Endothelial cell of umbilical vein (primary cell): ENCODE measurements at regions not wholly inside any gene's neighbourhood (a gene's known extent, or its start where the extent isn't known, plus 50 kb on each side); places are given as distances from the start of the nearest gene placed in this dataset.

Experiments
- BruUV-seq: library from RNA; stranded (reverse); fragments of 400-500 nt; replicated peaks from 2 replicates; lab custom pipeline; 2021; lab: Mats Ljungman, UMichigan
- CTCF ChIA-PET: fragments of 300-600, 350-600 bp; sonication (Branson Sonifier 250); formaldehyde crosslinking; loops from one replicate; lab custom pipeline; 2021; ENCODE audit warnings: antibody characterized with exemption, inconsistent platforms; lab: Charles Lee
- POLR2A ChIA-PET: fragments of 300-600, 350-600 bp; sonication (Branson Sonifier 250); formaldehyde crosslinking; loops from one replicate; lab custom pipeline; 2021; ENCODE audit warnings: antibody characterized with exemption, inconsistent platforms; lab: Charles Lee
- DNase-seq: peaks from one replicate; pipeline ENCODE4 v3.0.0-alpha.2; 2011; ENCODE audit warnings: low read depth, low spot score
- FAIRE-seq: peaks from 2 replicates; lab custom pipeline; 2011; peaks lifted over from hg19 to GRCh38; lab: Jason Lieb, UNC
- H2AFZ ChIP-seq: 2 replicates; pipeline ENCODE4 v1.6.0; 2012; ENCODE audit warnings: low read depth, low read length, control low read depth, inconsistent platforms
- H3K27ac ChIP-seq: 2 replicates; pipeline ENCODE4 v1.5.1; 2011; ENCODE audit warnings: low read depth, mild to moderate bottlenecking, control low read depth, low read length, moderate library complexity; ENCODE audit not compliant: insufficient read depth
- H3K27me3 ChIP-seq, 2 experiments: 2 replicates each; pipeline versions ENCODE4 v1.6.0 to v1.6.1; 2011; ENCODE audit warnings: low read length in 2 of 2, mixed read lengths in 1 of 2; ENCODE audit not compliant: control insufficient read depth in 2 of 2, insufficient read depth in 2 of 2
- H3K36me3 ChIP-seq, 2 experiments: 2 replicates in 1 of 2; 3 replicates in 1 of 2; pipeline ENCODE4 v1.5.1; 2011; ENCODE audit warnings: low read length in 2 of 2, mild to moderate bottlenecking in 1 of 2, moderate library complexity in 1 of 2; ENCODE audit not compliant: control insufficient read depth in 2 of 2, insufficient read depth in 2 of 2; ENCODE audit errors: extremely low read depth in 1 of 2
- H3K4me1 ChIP-seq: 3 replicates; pipeline ENCODE4 v1.5.1; 2011; ENCODE audit warnings: mild to moderate bottlenecking, low read length; ENCODE audit not compliant: control insufficient read depth, insufficient read depth; ENCODE audit errors: extremely low read depth
- H3K4me2 ChIP-seq: 2 replicates; pipeline ENCODE4 v1.6.1; 2011; ENCODE audit warnings: low read length, control low read depth, mixed read lengths; ENCODE audit not compliant: insufficient read depth
- H3K4me3 ChIP-seq, 3 experiments: fragments of 200-600 bp in 1 of 3; sonication (generic), shearing (Covaris generic) in 1 of 3; replicated peaks in 1 of 3; 2 replicates each; pipeline ENCODE4 v1.5.1; 2011 to 2016; ENCODE audit warnings: control low read depth in 3 of 3, low read length in 3 of 3, mild to moderate bottlenecking in 2 of 3, inconsistent platforms in 1 of 3, low read depth in 1 of 3, moderate library complexity in 1 of 3; ENCODE audit not compliant: insufficient read depth in 1 of 3
- H3K79me2 ChIP-seq: 2 replicates; pipeline ENCODE4 v1.6.0; 2012; ENCODE audit warnings: low read length, inconsistent platforms; ENCODE audit not compliant: control insufficient read depth, insufficient read depth
- H3K9ac ChIP-seq: replicated peaks from 2 replicates; pipeline ENCODE3; 2011; ENCODE audit warnings: low read length, control low read depth; ENCODE audit not compliant: insufficient read depth; ENCODE audit errors: extremely low read depth
- H3K9me1 ChIP-seq: replicated peaks from 3 replicates; pipeline ENCODE4 v1.6.0; 2011; ENCODE audit warnings: mild to moderate bottlenecking, low read length; ENCODE audit not compliant: control insufficient read depth, insufficient read depth; ENCODE audit errors: extremely low read depth
- H3K9me3 ChIP-seq: replicated peaks from 2 replicates; pipeline ENCODE4 v1.5.1; 2012; ENCODE audit warnings: low read length, inconsistent platforms; ENCODE audit not compliant: control insufficient read depth, insufficient read depth
- H4K20me1 ChIP-seq: replicated peaks from 2 replicates; pipeline ENCODE3; 2011; ENCODE audit warnings: mild to moderate bottlenecking, low read length; ENCODE audit not compliant: control insufficient read depth, insufficient read depth; ENCODE audit errors: extremely low read depth
- CTCF ChIP-seq, 2 donors: IDR thresholded peaks; 1 replicate in 1 of 2; 2 replicates in 1 of 2; pipeline ENCODE4 v1.5.1; 2011; ENCODE audit warnings: low read length in 2 of 2, mild to moderate bottlenecking in 2 of 2, moderate library complexity in 2 of 2, control low read depth in 1 of 2, inconsistent platforms in 1 of 2, low read depth in 1 of 2; ENCODE audit not compliant: insufficient read depth in 1 of 2; ENCODE audit errors: extremely low read depth in 1 of 2
- EZH2 ChIP-seq: IDR thresholded peaks from 2 replicates; pipeline ENCODE4 v1.6.1; 2012; ENCODE audit warnings: borderline replicate concordance, low read depth, mild to moderate bottlenecking, moderate library complexity, low read length, inconsistent platforms; ENCODE audit not compliant: severe bottlenecking
- FOS ChIP-seq: IDR thresholded peaks from 2 replicates; pipeline ENCODE4 v1.6.1; 2011; ENCODE audit warnings: mild to moderate bottlenecking, low read length, moderate library complexity, borderline replicate concordance; ENCODE audit not compliant: insufficient read depth
- GATA2 ChIP-seq: IDR thresholded peaks from 2 replicates; pipeline ENCODE4 v1.7.0; 2011; ENCODE audit warnings: low read depth, mild to moderate bottlenecking, moderate library complexity, mixed read lengths, low read length; ENCODE audit not compliant: insufficient read length, insufficient read depth
- MAX ChIP-seq: IDR thresholded peaks from 2 replicates; pipeline ENCODE4 v1.6.1; 2011; ENCODE audit not compliant: insufficient read depth, insufficient read length
- MYC ChIP-seq: IDR thresholded peaks from one replicate; pipeline ENCODE4 v1.6.1; 2011; ENCODE audit warnings: mild to moderate bottlenecking, low read depth, low read length
- POLR2A ChIP-seq: IDR thresholded peaks from 2 replicates; pipeline ENCODE4 v1.6.1; 2012; ENCODE audit warnings: low read depth, mild to moderate bottlenecking, control low read depth, low read length
- POLR2AphosphoS5 ChIP-seq: IDR thresholded peaks from 2 replicates; pipeline ENCODE4 v1.6.1; 2012; ENCODE audit warnings: low read depth, mild to moderate bottlenecking, control low read depth, low read length, moderate library complexity; ENCODE audit not compliant: insufficient read depth
- dilution Hi-C: fragments of 300-500 bp; cut with MboI; formaldehyde crosslinking; loops from one replicate; pipeline ENCODE4 v1.15.0; 2019; ENCODE audit warnings: low sequenced_read_pairs; ENCODE audit not compliant: extremely low pct_ligation_motif_present
- intact Hi-C: fragments of 100-400 bp; cut with micrococcal nuclease; formaldehyde crosslinking; loops from one replicate; pipeline ENCODE4 v1.10.0; 2022

- H4K20me1 ChIP-seq, result no peaks in the 10 kb centered on the region
- no TSS peak for BruUV-seq
- intact Hi-C loops, result no loop called here
Measured at GRCh38 chrX:137151403-137151802, 117.6 kb upstream of the GPR101 start.

More at GRCh38 chrX:137151403-137151802, 117.6 kb upstream of the GPR101 start:
- Histone ChIP-seq H3K4me1 (no peaks in the 10 kb centered on the region), H3K27ac (no peak overlapping the region), H2AFZ (no peak overlapping the region), H3K79me2 (no peaks in the 10 kb centered on the region), H3K9me1 (no peaks in the 10 kb centered on the region), H3K4me3 (no peak overlapping the region), H3K9me3 (no peaks in the 10 kb centered on the region), H3K9ac (no peak overlapping the region), H3K27me3 (no peaks in the 10 kb centered on the region), H3K4me2 (no peak overlapping the region), H3K36me3 (no peaks in the 10 kb centered on the region)
- FAIRE-seq, result no peak
- POLR2A ChIA-PET, result no interaction called here
- dilution Hi-C loops, result no loop called here
- TF ChIP-seq CTCF (IDR thresholded peaks at IDR 0.05; ENCODE audit: extremely low read depth in 1 of 2, insufficient read depth in 1 of 2, low read depth in 1 of 2, low read length in 2 of 2) (no peak), EZH2 (no peak), POLR2A (no peak), GATA2 (no peak), MAX (no peak), POLR2AphosphoS5 (no peak), MYC (no peak), FOS (no peak)
- DNase-seq, result no peak
- CTCF ChIA-PET, result no interaction called here
